K562 (cell line): ENCODE measurements at regions not wholly inside any gene's neighbourhood (a gene's known extent, or its start where the extent isn't known, plus 50 kb on each side); places are given as distances from the start of the nearest gene placed in this dataset.

Experiments
- EGR1 ChIP-seq: fragments of 450-650 bp; conservative IDR thresholded peaks from 2 replicates; pipeline ENCODE4 v1.6.1; 2017; ENCODE audit warnings: mild to moderate bottlenecking
- EP400 ChIP-seq: fragments of 450-650 bp; IDR thresholded peaks from 2 replicates; pipeline ENCODE4 v1.6.1; 2017; ENCODE audit warnings: antibody characterized with exemption, mild to moderate bottlenecking, moderate library complexity
- NCOA6 ChIP-seq: fragments of 450-650 bp; IDR thresholded peaks from 2 replicates; pipeline ENCODE4 v1.6.1; 2017; ENCODE audit warnings: mild to moderate bottlenecking
- PBX2 ChIP-seq, 2 experiments: IDR thresholded peaks in 1 of 2; conservative IDR thresholded peaks in 1 of 2; 2 replicates each; pipeline ENCODE4 v1.6.1; 2016; ENCODE audit warnings: low read depth in 2 of 2, mild to moderate bottlenecking in 1 of 2, missing compliant biosample characterization in 1 of 2, missing genetic modification characterization in 1 of 2, moderate library complexity in 1 of 2
- RAD21 ChIP-seq, 2 experiments: fragments of 250-450 bp in 1 of 2; fragments of 450-650 bp in 1 of 2; sonication (Bioruptor Pico) in 1 of 2; formaldehyde crosslinking in 1 of 2; IDR thresholded peaks in 1 of 2; conservative IDR thresholded peaks in 1 of 2; 2 replicates each; pipeline versions ENCODE4 v1.4.0 to v1.8.0; 2020 to 2022; ENCODE audit warnings: mild to moderate bottlenecking in 2 of 2, moderate library complexity in 1 of 2
- SFPQ ChIP-seq: fragments of 200-400 bp; formaldehyde crosslinking; IDR thresholded peaks from 2 replicates; pipeline ENCODE4 v1.6.1; 2017; ENCODE audit warnings: mild to moderate bottlenecking, low read depth, low read length, moderate library complexity
- VEZF1 ChIP-seq: fragments of 200-800 bp; sonication (Bioruptor generic); IDR thresholded peaks from 2 replicates; pipeline ENCODE4 v1.6.1; 2017; ENCODE audit warnings: missing genetic modification characterization, missing compliant biosample characterization
- ZNF23 ChIP-seq: fragments of 250-450 bp; sonication (Bioruptor Pico); IDR thresholded peaks from 2 replicates; pipeline ENCODE4 v1.4.0; 2020; ENCODE audit warnings: mild to moderate bottlenecking

- TF ChIP-seq SFPQ (no peak), NCOA6 (no peak), EP400 (no peak), PBX2 (CRISPR knock-in tag; IDR thresholded peaks at IDR 0.05; ENCODE audit: low read depth) (no peak), PBX2 (tag; conservative IDR thresholded peaks at IDR 0.05; ENCODE audit: low read depth) (no peak), RAD21 (CRISPR knock-in tag; conservative IDR thresholded peaks at IDR 0.05 in 1 of 2, IDR thresholded peaks at IDR 0.05 in 1 of 2) (no peak), EGR1 (no peak), VEZF1 (CRISPR knock-in tag) (no peak), ZNF23 (CRISPR knock-in tag) (no peak)
These were observed 76.5 kb downstream of the OLIG1 start (continued) for GRCh38 chr21:33146467-33146866.
